ENCODE measurements at regions not wholly inside any gene's neighbourhood (a gene's known extent, or its start where the extent isn't known, plus 50 kb on each side); places are given as distances from the start of the nearest gene placed in this dataset.

DNA sequence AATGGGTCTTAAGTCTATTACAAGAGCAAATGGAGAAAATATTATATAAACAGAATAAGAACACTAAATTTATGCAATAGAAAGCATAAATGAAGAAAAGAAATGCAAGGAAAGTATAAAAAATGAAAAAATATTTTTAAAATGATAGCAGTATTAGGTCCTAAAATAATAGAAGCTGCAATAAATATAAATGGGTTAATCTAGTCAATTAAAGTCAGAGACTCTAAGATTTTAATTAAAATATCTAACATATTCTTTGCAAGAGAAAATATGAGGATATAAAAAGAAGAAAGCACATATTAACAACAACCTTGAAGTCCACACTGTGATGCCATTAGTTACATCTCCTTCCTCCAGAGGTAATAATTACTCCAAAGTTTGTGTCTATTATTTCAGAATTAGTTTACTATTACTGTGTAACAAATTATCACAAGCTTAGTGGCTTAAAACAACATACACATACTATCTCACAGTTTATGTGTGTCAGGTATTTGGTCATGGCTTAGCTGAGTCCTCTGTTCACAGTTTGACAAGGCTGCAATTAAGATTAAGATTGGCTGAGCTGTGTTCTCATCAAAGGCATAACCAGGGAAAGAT is 174.9 kb downstream of the NAA11 start:
- TF ChIP-seq, protein P1, sequence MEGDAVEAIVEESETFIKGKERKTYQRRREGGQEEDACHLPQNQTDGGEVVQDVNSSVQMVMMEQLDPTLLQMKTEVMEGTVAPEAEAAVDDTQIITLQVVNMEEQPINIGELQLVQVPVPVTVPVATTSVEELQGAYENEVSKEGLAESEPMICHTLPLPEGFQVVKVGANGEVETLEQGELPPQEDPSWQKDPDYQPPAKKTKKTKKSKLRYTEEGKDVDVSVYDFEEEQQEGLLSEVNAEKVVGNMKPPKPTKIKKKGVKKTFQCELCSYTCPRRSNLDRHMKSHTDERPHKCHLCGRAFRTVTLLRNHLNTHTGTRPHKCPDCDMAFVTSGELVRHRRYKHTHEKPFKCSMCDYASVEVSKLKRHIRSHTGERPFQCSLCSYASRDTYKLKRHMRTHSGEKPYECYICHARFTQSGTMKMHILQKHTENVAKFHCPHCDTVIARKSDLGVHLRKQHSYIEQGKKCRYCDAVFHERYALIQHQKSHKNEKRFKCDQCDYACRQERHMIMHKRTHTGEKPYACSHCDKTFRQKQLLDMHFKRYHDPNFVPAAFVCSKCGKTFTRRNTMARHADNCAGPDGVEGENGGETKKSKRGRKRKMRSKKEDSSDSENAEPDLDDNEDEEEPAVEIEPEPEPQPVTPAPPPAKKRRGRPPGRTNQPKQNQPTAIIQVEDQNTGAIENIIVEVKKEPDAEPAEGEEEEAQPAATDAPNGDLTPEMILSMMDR (IDR thresholded peaks at IDR 0.05) = no peak
- no peak for TF ChIP-seq POLR2A (IDR thresholded peaks at IDR 0.05)
